ENCODE measurements at regions not wholly inside any gene's neighbourhood (a gene's known extent, or its start where the extent isn't known, plus 50 kb on each side); places are given as distances from the start of the nearest gene placed in this dataset.

DNA sequence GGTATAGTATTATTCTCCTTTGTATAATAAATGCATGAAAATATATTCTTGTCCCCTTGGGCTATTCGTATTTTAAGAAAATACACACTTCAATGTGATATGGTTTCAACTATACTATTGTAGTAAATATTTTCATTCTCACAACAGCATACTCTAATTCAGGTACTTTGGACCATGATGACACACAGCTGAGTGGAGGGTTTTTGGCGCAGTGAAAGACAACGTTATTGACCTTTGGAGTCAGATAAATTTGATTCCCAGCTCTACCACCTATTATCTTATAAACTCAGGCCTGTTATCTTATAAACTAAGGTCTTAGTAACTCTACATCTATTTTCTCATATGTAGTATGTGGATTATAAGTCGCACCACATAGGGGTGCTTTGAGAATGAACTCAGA is 895.9 kb upstream of the DDX18 start:
- Histone ChIP-seq H3K4me3 (no peak overlapping the region), H3K36me3 (ENCODE audit: insufficient read depth) (no peaks in the 10 kb centered on the region), H3K79me2 (replicated peaks; ENCODE audit: insufficient read depth) (no peaks in the 10 kb centered on the region), H3K4me2 (no peak overlapping the region), H3K27me3 (ENCODE audit: insufficient read depth) (no peaks in the 10 kb centered on the region), H4K20me1 (replicated peaks; ENCODE audit: insufficient read depth) (no peaks in the 10 kb centered on the region), H3K4me1 (ENCODE audit: insufficient read depth) (no peaks in the 10 kb centered on the region), H3K27ac (ENCODE audit: low read depth) (no peak overlapping the region), H3F3A (replicated peaks; ENCODE audit: low read depth) (no peaks in the 10 kb centered on the region), H2AFZ (no peak overlapping the region), H3K9me2 (ENCODE audit: insufficient read depth) (no peaks in the 10 kb centered on the region)
- ATAC-seq (no peak), DNase-seq (ENCODE audit: low spot score) (no peak)
- Mint-ChIP-seq H3K9me3 (no peaks in the 10 kb centered on the region), H3K27me3 (ENCODE audit: insufficient read depth, low read depth, poor library complexity) (peaks cover 2% of the 10 kb centered on the region), H3K36me3 (ENCODE audit: low read depth) (no peaks in the 10 kb centered on the region), H3K4me1 (no peaks in the 10 kb centered on the region), H3K27ac (no peak overlapping the region), H3K4me3 (no peak overlapping the region)
- TF ChIP-seq, protein P1, sequence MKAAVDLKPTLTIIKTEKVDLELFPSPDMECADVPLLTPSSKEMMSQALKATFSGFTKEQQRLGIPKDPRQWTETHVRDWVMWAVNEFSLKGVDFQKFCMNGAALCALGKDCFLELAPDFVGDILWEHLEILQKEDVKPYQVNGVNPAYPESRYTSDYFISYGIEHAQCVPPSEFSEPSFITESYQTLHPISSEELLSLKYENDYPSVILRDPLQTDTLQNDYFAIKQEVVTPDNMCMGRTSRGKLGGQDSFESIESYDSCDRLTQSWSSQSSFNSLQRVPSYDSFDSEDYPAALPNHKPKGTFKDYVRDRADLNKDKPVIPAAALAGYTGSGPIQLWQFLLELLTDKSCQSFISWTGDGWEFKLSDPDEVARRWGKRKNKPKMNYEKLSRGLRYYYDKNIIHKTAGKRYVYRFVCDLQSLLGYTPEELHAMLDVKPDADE (IDR thresholded peaks at IDR 0.05), result no peak
- TF ChIP-seq CREB1 (CRISPR knock-in tag; IDR thresholded peaks at IDR 0.05; ENCODE audit: low read depth) (no peak), STAT1 (IDR thresholded peaks at IDR 0.05; ENCODE audit: unreplicated experiment) (no peak), ZNF462 (CRISPR knock-in tag; IDR thresholded peaks at IDR 0.05) (no peak), EZH2 (IDR thresholded peaks at IDR 0.05; ENCODE audit: low read depth, unreplicated experiment) (no peak), EZH2phosphoT487 (IDR thresholded peaks at IDR 0.05; ENCODE audit: unreplicated experiment) (no peak), ZNF331 (CRISPR knock-in tag; IDR thresholded peaks at IDR 0.05; ENCODE audit: low read depth) (no peak), ZNF114 (CRISPR knock-in tag; IDR thresholded peaks at IDR 0.05) (no peak), NANOG (IDR thresholded peaks at IDR 0.05; ENCODE audit: borderline replicate concordance) (no peak), JUNB (IDR thresholded peaks at IDR 0.05; ENCODE audit: unreplicated experiment) (no peak), POLR2AphosphoS5 (IDR thresholded peaks at IDR 0.05; ENCODE audit: low read depth) (no peak)
- TF ChIP-seq, protein P2, sequence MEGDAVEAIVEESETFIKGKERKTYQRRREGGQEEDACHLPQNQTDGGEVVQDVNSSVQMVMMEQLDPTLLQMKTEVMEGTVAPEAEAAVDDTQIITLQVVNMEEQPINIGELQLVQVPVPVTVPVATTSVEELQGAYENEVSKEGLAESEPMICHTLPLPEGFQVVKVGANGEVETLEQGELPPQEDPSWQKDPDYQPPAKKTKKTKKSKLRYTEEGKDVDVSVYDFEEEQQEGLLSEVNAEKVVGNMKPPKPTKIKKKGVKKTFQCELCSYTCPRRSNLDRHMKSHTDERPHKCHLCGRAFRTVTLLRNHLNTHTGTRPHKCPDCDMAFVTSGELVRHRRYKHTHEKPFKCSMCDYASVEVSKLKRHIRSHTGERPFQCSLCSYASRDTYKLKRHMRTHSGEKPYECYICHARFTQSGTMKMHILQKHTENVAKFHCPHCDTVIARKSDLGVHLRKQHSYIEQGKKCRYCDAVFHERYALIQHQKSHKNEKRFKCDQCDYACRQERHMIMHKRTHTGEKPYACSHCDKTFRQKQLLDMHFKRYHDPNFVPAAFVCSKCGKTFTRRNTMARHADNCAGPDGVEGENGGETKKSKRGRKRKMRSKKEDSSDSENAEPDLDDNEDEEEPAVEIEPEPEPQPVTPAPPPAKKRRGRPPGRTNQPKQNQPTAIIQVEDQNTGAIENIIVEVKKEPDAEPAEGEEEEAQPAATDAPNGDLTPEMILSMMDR (conservative IDR thresholded peaks at IDR 0.05; ENCODE audit: low read depth in 2 of 2), result no peak
- TF ChIP-seq, protein P3, sequence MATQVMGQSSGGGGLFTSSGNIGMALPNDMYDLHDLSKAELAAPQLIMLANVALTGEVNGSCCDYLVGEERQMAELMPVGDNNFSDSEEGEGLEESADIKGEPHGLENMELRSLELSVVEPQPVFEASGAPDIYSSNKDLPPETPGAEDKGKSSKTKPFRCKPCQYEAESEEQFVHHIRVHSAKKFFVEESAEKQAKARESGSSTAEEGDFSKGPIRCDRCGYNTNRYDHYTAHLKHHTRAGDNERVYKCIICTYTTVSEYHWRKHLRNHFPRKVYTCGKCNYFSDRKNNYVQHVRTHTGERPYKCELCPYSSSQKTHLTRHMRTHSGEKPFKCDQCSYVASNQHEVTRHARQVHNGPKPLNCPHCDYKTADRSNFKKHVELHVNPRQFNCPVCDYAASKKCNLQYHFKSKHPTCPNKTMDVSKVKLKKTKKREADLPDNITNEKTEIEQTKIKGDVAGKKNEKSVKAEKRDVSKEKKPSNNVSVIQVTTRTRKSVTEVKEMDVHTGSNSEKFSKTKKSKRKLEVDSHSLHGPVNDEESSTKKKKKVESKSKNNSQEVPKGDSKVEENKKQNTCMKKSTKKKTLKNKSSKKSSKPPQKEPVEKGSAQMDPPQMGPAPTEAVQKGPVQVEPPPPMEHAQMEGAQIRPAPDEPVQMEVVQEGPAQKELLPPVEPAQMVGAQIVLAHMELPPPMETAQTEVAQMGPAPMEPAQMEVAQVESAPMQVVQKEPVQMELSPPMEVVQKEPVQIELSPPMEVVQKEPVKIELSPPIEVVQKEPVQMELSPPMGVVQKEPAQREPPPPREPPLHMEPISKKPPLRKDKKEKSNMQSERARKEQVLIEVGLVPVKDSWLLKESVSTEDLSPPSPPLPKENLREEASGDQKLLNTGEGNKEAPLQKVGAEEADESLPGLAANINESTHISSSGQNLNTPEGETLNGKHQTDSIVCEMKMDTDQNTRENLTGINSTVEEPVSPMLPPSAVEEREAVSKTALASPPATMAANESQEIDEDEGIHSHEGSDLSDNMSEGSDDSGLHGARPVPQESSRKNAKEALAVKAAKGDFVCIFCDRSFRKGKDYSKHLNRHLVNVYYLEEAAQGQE (IDR thresholded peaks at IDR 0.05; ENCODE audit: unreplicated experiment), result no peak
